ENCODE measurements at regions not wholly inside any gene's neighbourhood (a gene's known extent, or its start where the extent isn't known, plus 50 kb on each side); places are given as distances from the start of the nearest gene placed in this dataset.
A peak's percentile ranks its signal among the peaks of the same experiment; 100 is the strongest.

GRCh38 chr5:124524552-124525232, 221.7 kb downstream of the ZNF608 start:
- H3K27ac ChIP-seq (ENCODE audit: insufficient read depth, low read length, poor library complexity, severe bottlenecking): no peak overlapping the region
- no peaks in the 10 kb centered on the region for H3K36me3 ChIP-seq (ENCODE audit: control insufficient read depth, insufficient read depth, low read length)
- no peaks in the 10 kb centered on the region for H3K9me3 ChIP-seq (ENCODE audit: control insufficient read depth in 2 of 2, low read length in 2 of 2)
- H3K27me3 ChIP-seq (ENCODE audit: control insufficient read depth, insufficient read depth, low read length): no peaks in the 10 kb centered on the region
- H3K4me3 Mint-ChIP-seq: no peak overlapping the region
- no peaks in the 10 kb centered on the region for H3K36me3 Mint-ChIP-seq
- DNase-seq (no peak), ATAC-seq (ENCODE audit: low read depth in 2 of 2) (peak in 1 of 2 donors; percentile 37)
- no peak overlapping the region for H3K4me3 ChIP-seq (ENCODE audit: low read depth, low read length)
- no peaks in the 10 kb centered on the region for H3K4me1 Mint-ChIP-seq
- H3K4me1 ChIP-seq (ENCODE audit: control insufficient read depth, insufficient read depth, low read length, poor library complexity, severe bottlenecking): no peaks in the 10 kb centered on the region
- H3K27ac Mint-ChIP-seq: no peak overlapping the region
- H3K9me3 Mint-ChIP-seq: peaks cover 0 to 10% (median under 1%) of the 10 kb centered on the region in 7 donors
- no peaks in the 10 kb centered on the region for H3K27me3 Mint-ChIP-seq

- Mint-ChIP-seq H3K27ac (no peak overlapping the region), H3K27me3 (no peaks in the 10 kb centered on the region), H3K4me3 (no peak overlapping the region), H3K36me3 (no peaks in the 10 kb centered on the region), H3K4me1 (no peaks in the 10 kb centered on the region), H3K9me3 (peaks cover 0 to 10% (median 2%) of the 10 kb centered on the region in 7 donors)
- ATAC-seq (ENCODE audit: low read depth in 2 of 2): no peak
- Histone ChIP-seq H3K27ac (ENCODE audit: insufficient read depth, low read length, poor library complexity, severe bottlenecking) (no peak overlapping the region), H3K9me3 (ENCODE audit: control insufficient read depth in 2 of 2, low read length in 2 of 2) (no peaks in the 10 kb centered on the region), H3K4me1 (ENCODE audit: control insufficient read depth, insufficient read depth, low read length, poor library complexity, severe bottlenecking) (no peaks in the 10 kb centered on the region), H3K27me3 (ENCODE audit: control insufficient read depth, insufficient read depth, low read length) (no peaks in the 10 kb centered on the region), H3K4me3 (ENCODE audit: low read depth, low read length) (no peak overlapping the region), H3K36me3 (ENCODE audit: control insufficient read depth, insufficient read depth, low read length) (no peaks in the 10 kb centered on the region)
- DNase-seq: no peak
These were observed 222.5 kb downstream of the ZNF608 start for GRCh38 chr5:124523897-124524296.

GRCh38 chr5:124522992-124523391, 223.4 kb downstream of the ZNF608 start:
- DNase-seq (no peak), ATAC-seq (ENCODE audit: low read depth in 2 of 2) (no peak)
- no peak overlapping the region for H3K4me3 ChIP-seq (ENCODE audit: low read depth, low read length)
- H3K36me3 ChIP-seq (ENCODE audit: control insufficient read depth, insufficient read depth, low read length): no peaks in the 10 kb centered on the region
- no peaks in the 10 kb centered on the region for H3K9me3 ChIP-seq (ENCODE audit: control insufficient read depth in 2 of 2, low read length in 2 of 2)
- no peaks in the 10 kb centered on the region for H3K4me1 ChIP-seq (ENCODE audit: control insufficient read depth, insufficient read depth, low read length, poor library complexity, severe bottlenecking)
- Mint-ChIP-seq H3K27ac (no peak overlapping the region), H3K36me3 (no peaks in the 10 kb centered on the region), H3K4me1 (no peaks in the 10 kb centered on the region), H3K4me3 (no peak overlapping the region), H3K27me3 (peaks cover 2% of the 10 kb centered on the region), H3K9me3 (peaks cover 0 to 8% (median 2%) of the 10 kb centered on the region in 7 donors)
- H3K27me3 ChIP-seq (ENCODE audit: control insufficient read depth, insufficient read depth, low read length): no peaks in the 10 kb centered on the region
- H3K27ac ChIP-seq (ENCODE audit: insufficient read depth, low read length, poor library complexity, severe bottlenecking): no peak overlapping the region

- no peak for DNase-seq
- no peaks in the 10 kb centered on the region for H3K4me1 Mint-ChIP-seq
- H3K27ac Mint-ChIP-seq: no peak overlapping the region
- no peak for ATAC-seq (ENCODE audit: low read depth in 2 of 2)
- Histone ChIP-seq H3K4me1 (ENCODE audit: control insufficient read depth, insufficient read depth, low read length, poor library complexity, severe bottlenecking) (no peaks in the 10 kb centered on the region), H3K9me3 (ENCODE audit: control insufficient read depth in 2 of 2, low read length in 2 of 2) (no peaks in the 10 kb centered on the region), H3K36me3 (ENCODE audit: control insufficient read depth, insufficient read depth, low read length) (no peaks in the 10 kb centered on the region), H3K27me3 (ENCODE audit: control insufficient read depth, insufficient read depth, low read length) (no peaks in the 10 kb centered on the region), H3K4me3 (ENCODE audit: low read depth, low read length) (no peak overlapping the region), H3K27ac (ENCODE audit: insufficient read depth, low read length, poor library complexity, severe bottlenecking) (no peak overlapping the region)
- no peaks in the 10 kb centered on the region for H3K36me3 Mint-ChIP-seq
- no peak overlapping the region for H3K4me3 Mint-ChIP-seq
- peaks cover 0 to 6% (median 2%) of the 10 kb centered on the region in 7 donors for H3K9me3 Mint-ChIP-seq
- H3K27me3 Mint-ChIP-seq: peaks cover 4% of the 10 kb centered on the region
These were observed 224.8 kb downstream of the ZNF608 start for GRCh38 chr5:124521461-124522230.

GRCh38 chr5:124519396-124519795, 227.0 kb downstream of the ZNF608 start:
- Histone ChIP-seq H3K9me3 (ENCODE audit: control insufficient read depth in 2 of 2, low read length in 2 of 2) (no peaks in the 10 kb centered on the region), H3K36me3 (ENCODE audit: control insufficient read depth, insufficient read depth, low read length) (no peaks in the 10 kb centered on the region), H3K27ac (ENCODE audit: insufficient read depth, low read length, poor library complexity, severe bottlenecking) (no peak overlapping the region), H3K4me1 (ENCODE audit: control insufficient read depth, insufficient read depth, low read length, poor library complexity, severe bottlenecking) (no peaks in the 10 kb centered on the region), H3K27me3 (ENCODE audit: control insufficient read depth, insufficient read depth, low read length) (no peaks in the 10 kb centered on the region), H3K4me3 (ENCODE audit: low read depth, low read length) (no peak overlapping the region)
- Mint-ChIP-seq H3K36me3 (no peaks in the 10 kb centered on the region), H3K27me3 (peaks cover 4% of the 10 kb centered on the region), H3K4me1 (no peaks in the 10 kb centered on the region), H3K9me3 (peaks cover 0 to 5% (median 0%) of the 10 kb centered on the region in 7 donors), H3K4me3 (no peak overlapping the region), H3K27ac (no peak overlapping the region)
- no peak for DNase-seq
- ATAC-seq (ENCODE audit: low read depth in 2 of 2): peak in 1 of 2 donors; percentile 53

GRCh38 chr5:124516567-124516966, 229.9 kb downstream of the ZNF608 start:
- no peak for ATAC-seq (ENCODE audit: low read depth in 2 of 2)
- Mint-ChIP-seq H3K27me3 (peaks cover 4% of the 10 kb centered on the region), H3K27ac (no peak overlapping the region), H3K9me3 (peaks cover 0 to 5% (median 0%) of the 10 kb centered on the region in 7 donors), H3K4me3 (no peak overlapping the region), H3K4me1 (no peaks in the 10 kb centered on the region), H3K36me3 (no peaks in the 10 kb centered on the region)
- Histone ChIP-seq H3K27me3 (ENCODE audit: control insufficient read depth, insufficient read depth, low read length) (no peaks in the 10 kb centered on the region), H3K4me3 (ENCODE audit: low read depth, low read length) (no peak overlapping the region), H3K36me3 (ENCODE audit: control insufficient read depth, insufficient read depth, low read length) (no peaks in the 10 kb centered on the region), H3K4me1 (ENCODE audit: control insufficient read depth, insufficient read depth, low read length, poor library complexity, severe bottlenecking) (no peaks in the 10 kb centered on the region), H3K27ac (ENCODE audit: insufficient read depth, low read length, poor library complexity, severe bottlenecking) (no peak overlapping the region), H3K9me3 (ENCODE audit: control insufficient read depth in 2 of 2, low read length in 2 of 2) (no peaks in the 10 kb centered on the region)
- no peak for DNase-seq

- no peak overlapping the region for H3K4me3 Mint-ChIP-seq
- Histone ChIP-seq H3K36me3 (ENCODE audit: control insufficient read depth, insufficient read depth, low read length) (no peaks in the 10 kb centered on the region), H3K27ac (ENCODE audit: insufficient read depth, low read length, poor library complexity, severe bottlenecking) (no peak overlapping the region), H3K4me1 (ENCODE audit: control insufficient read depth, insufficient read depth, low read length, poor library complexity, severe bottlenecking) (no peaks in the 10 kb centered on the region), H3K27me3 (ENCODE audit: control insufficient read depth, insufficient read depth, low read length) (no peaks in the 10 kb centered on the region), H3K4me3 (ENCODE audit: low read depth, low read length) (no peak overlapping the region), H3K9me3 (ENCODE audit: control insufficient read depth in 2 of 2, low read length in 2 of 2) (no peaks in the 10 kb centered on the region)
- H3K9me3 Mint-ChIP-seq: peaks cover 0 to 5% (median 0%) of the 10 kb centered on the region in 7 donors
- DNase-seq: no peak
- ATAC-seq (ENCODE audit: low read depth in 2 of 2): no peak
- H3K27ac Mint-ChIP-seq: no peak overlapping the region
- peaks cover 4% of the 10 kb centered on the region for H3K27me3 Mint-ChIP-seq
- no peaks in the 10 kb centered on the region for H3K4me1 Mint-ChIP-seq
- no peaks in the 10 kb centered on the region for H3K36me3 Mint-ChIP-seq
These were observed 230.8 kb downstream of the ZNF608 start for GRCh38 chr5:124515497-124516245.
